ENCODE measurements at regions not wholly inside any gene's neighbourhood (a gene's known extent, or its start where the extent isn't known, plus 50 kb on each side); places are given as distances from the start of the nearest gene placed in this dataset.
"Not testable (repeated sequence)": the region's sequence is repeated elsewhere in the genome, so short reads cannot be mapped to it uniquely, and the experiment has no call there.

DNA sequence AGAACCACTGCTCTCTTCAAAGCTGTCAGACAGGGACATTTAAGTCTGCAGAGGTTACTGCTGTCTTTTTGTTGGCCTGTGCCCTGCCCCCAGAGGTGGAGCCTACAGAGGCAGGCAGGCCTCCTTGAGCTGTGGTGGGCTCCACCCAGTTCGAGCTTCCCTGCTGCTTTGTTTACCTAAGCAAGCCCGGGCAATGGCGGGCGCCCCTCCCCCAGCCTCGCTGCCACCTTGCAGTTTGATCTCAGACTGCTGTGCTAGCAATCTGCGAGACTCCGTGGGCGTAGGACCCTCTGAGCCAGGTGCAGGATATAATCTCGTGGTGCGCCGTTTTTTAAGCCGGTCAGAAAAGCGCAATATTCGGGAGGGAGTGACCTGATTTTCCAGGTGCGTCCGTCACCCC lies 138.9 kb downstream of the KCNS3 start:
- TF ChIP-seq, protein P1, sequence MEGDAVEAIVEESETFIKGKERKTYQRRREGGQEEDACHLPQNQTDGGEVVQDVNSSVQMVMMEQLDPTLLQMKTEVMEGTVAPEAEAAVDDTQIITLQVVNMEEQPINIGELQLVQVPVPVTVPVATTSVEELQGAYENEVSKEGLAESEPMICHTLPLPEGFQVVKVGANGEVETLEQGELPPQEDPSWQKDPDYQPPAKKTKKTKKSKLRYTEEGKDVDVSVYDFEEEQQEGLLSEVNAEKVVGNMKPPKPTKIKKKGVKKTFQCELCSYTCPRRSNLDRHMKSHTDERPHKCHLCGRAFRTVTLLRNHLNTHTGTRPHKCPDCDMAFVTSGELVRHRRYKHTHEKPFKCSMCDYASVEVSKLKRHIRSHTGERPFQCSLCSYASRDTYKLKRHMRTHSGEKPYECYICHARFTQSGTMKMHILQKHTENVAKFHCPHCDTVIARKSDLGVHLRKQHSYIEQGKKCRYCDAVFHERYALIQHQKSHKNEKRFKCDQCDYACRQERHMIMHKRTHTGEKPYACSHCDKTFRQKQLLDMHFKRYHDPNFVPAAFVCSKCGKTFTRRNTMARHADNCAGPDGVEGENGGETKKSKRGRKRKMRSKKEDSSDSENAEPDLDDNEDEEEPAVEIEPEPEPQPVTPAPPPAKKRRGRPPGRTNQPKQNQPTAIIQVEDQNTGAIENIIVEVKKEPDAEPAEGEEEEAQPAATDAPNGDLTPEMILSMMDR (conservative IDR thresholded peaks at IDR 0.05 in 1 of 2, IDR thresholded peaks at IDR 0.05 in 1 of 2; ENCODE audit: low read depth in 1 of 2, low read length in 2 of 2), result not testable (repeated sequence)
- TF ChIP-seq EZH2 (IDR thresholded peaks at IDR 0.05; ENCODE audit: low read length, missing control alignments), result not testable (repeated sequence)

Measured in fibroblast of lung (primary cell).